Neuron (in vitro differentiated cells): ENCODE measurements at regions not wholly inside any gene's neighbourhood (a gene's known extent, or its start where the extent isn't known, plus 50 kb on each side); places are given as distances from the start of the nearest gene placed in this dataset.
"Not testable (repeated sequence)": the region's sequence is repeated elsewhere in the genome, so short reads cannot be mapped to it uniquely, and the experiment has no call there.

ENCODE experiments used
- H2AFZ ChIP-seq: one replicate; pipeline ENCODE4 v1.6.1; 2013; ENCODE audit warnings: low read depth, mild to moderate bottlenecking, inconsistent platforms, low read length, moderate library complexity
- H3K27me3 ChIP-seq: one replicate; pipeline ENCODE4 v1.6.1; 2013; ENCODE audit warnings: low read length; ENCODE audit not compliant: insufficient read depth
- H3K36me3 ChIP-seq: one replicate; pipeline ENCODE4 v1.6.1; 2013; ENCODE audit warnings: low read length; ENCODE audit not compliant: insufficient read depth
- H3K4me1 ChIP-seq: one replicate; pipeline ENCODE4 v1.6.1; 2013; ENCODE audit warnings: low read length; ENCODE audit not compliant: insufficient read depth
- H3K4me3 ChIP-seq: 2 replicates; pipeline ENCODE4 v1.5.1; 2013; ENCODE audit warnings: mild to moderate bottlenecking, low read length, moderate library complexity
- H3K9me3 ChIP-seq: one replicate; pipeline ENCODE4 v1.6.1; 2013; ENCODE audit warnings: low read length

GRCh38 chr17:68155692-68156091 lies 92.2 kb upstream of the AMZ2 start:
- H3K9me3 ChIP-seq = no peaks in the 10 kb centered on the region
- no peaks in the 10 kb centered on the region for H3K27me3 ChIP-seq
- H3K4me3 ChIP-seq = no peak overlapping the region
- H2AFZ ChIP-seq = no peak overlapping the region
- no peaks in the 10 kb centered on the region for H3K36me3 ChIP-seq
- H3K4me1 ChIP-seq = no peaks in the 10 kb centered on the region

GRCh38 chr17:68161644-68162428 lies 86.0 kb upstream of the AMZ2 start:
- no peaks in the 10 kb centered on the region for H3K4me1 ChIP-seq
- no peaks in the 10 kb centered on the region for H3K27me3 ChIP-seq
- no peaks in the 10 kb centered on the region for H3K36me3 ChIP-seq
- no peak overlapping the region for H2AFZ ChIP-seq
- H3K9me3 ChIP-seq = no peaks in the 10 kb centered on the region
- H3K4me3 ChIP-seq = no peak overlapping the region

- H3K36me3 ChIP-seq, H2AFZ ChIP-seq, H3K27me3 ChIP-seq, H3K9me3 ChIP-seq, H3K4me3 ChIP-seq, H3K4me1 ChIP-seq: not testable (repeated sequence)
Measured at GRCh38 chr17:68168273-68169164, 79.3 kb upstream of the AMZ2 start.

- not testable (repeated sequence) for H3K9me3 ChIP-seq, H2AFZ ChIP-seq, H3K27me3 ChIP-seq, H3K36me3 ChIP-seq, H3K4me1 ChIP-seq, H3K4me3 ChIP-seq
Measured at GRCh38 chr17:68169165-68169821, 78.5 kb upstream of the AMZ2 start.

- Histone ChIP-seq H3K4me1 (no peaks in the 10 kb centered on the region), H3K9me3 (peaks cover 1% of the 10 kb centered on the region), H3K27me3 (no peaks in the 10 kb centered on the region), H3K36me3 (no peaks in the 10 kb centered on the region), H2AFZ (no peak overlapping the region), H3K4me3 (no peak overlapping the region)
Measured at GRCh38 chr17:68169840-68170239, 78.0 kb upstream of the AMZ2 start.

GRCh38 chr17:68170246-68170645 lies 77.6 kb upstream of the AMZ2 start:
- H2AFZ ChIP-seq = no peak overlapping the region
- H3K9me3 ChIP-seq = peaks cover 1% of the 10 kb centered on the region
- H3K4me3 ChIP-seq = no peak overlapping the region
- no peaks in the 10 kb centered on the region for H3K27me3 ChIP-seq
- H3K36me3 ChIP-seq = no peaks in the 10 kb centered on the region
- no peaks in the 10 kb centered on the region for H3K4me1 ChIP-seq

- no peak overlapping the region for H2AFZ ChIP-seq
- peaks cover 1% of the 10 kb centered on the region for H3K9me3 ChIP-seq
- no peaks in the 10 kb centered on the region for H3K27me3 ChIP-seq
- H3K4me3 ChIP-seq = no peak overlapping the region
- no peaks in the 10 kb centered on the region for H3K36me3 ChIP-seq
- no peaks in the 10 kb centered on the region for H3K4me1 ChIP-seq
Measured at GRCh38 chr17:68172461-68172954, 75.3 kb upstream of the AMZ2 start.

GRCh38 chr17:68175416-68175815 lies 72.4 kb upstream of the AMZ2 start:
- no peak overlapping the region for H3K4me3 ChIP-seq
- H3K36me3 ChIP-seq = no peaks in the 10 kb centered on the region
- H3K27me3 ChIP-seq = no peaks in the 10 kb centered on the region
- H3K4me1 ChIP-seq = no peaks in the 10 kb centered on the region
- no peaks in the 10 kb centered on the region for H3K9me3 ChIP-seq
- no peak overlapping the region for H2AFZ ChIP-seq

GRCh38 chr17:68175905-68176304 lies 71.9 kb upstream of the AMZ2 start:
- Histone ChIP-seq H3K4me3 (no peak overlapping the region), H3K9me3 (no peaks in the 10 kb centered on the region), H3K27me3 (no peaks in the 10 kb centered on the region), H3K36me3 (no peaks in the 10 kb centered on the region), H2AFZ (no peak overlapping the region), H3K4me1 (no peaks in the 10 kb centered on the region)

- Histone ChIP-seq H3K9me3 (no peaks in the 10 kb centered on the region), H3K36me3 (no peaks in the 10 kb centered on the region), H3K4me3 (no peak overlapping the region), H3K4me1 (no peaks in the 10 kb centered on the region), H2AFZ (no peak overlapping the region), H3K27me3 (no peaks in the 10 kb centered on the region)
Measured at GRCh38 chr17:68176718-68177117, 71.1 kb upstream of the AMZ2 start.

GRCh38 chr17:68178831-68179230 lies 69.0 kb upstream of the AMZ2 start:
- Histone ChIP-seq H3K36me3 (no peaks in the 10 kb centered on the region), H2AFZ (no peak overlapping the region), H3K27me3 (no peaks in the 10 kb centered on the region), H3K4me3 (no peak overlapping the region), H3K9me3 (no peaks in the 10 kb centered on the region), H3K4me1 (no peaks in the 10 kb centered on the region)

- no peaks in the 10 kb centered on the region for H3K9me3 ChIP-seq
- no peaks in the 10 kb centered on the region for H3K36me3 ChIP-seq
- no peak overlapping the region for H2AFZ ChIP-seq
Measured at GRCh38 chr17:68179236-68179925, 68.5 kb upstream of the AMZ2 start.

More at GRCh38 chr17:68179236-68179925, 68.5 kb upstream of the AMZ2 start:
- peaks cover 4% of the 10 kb centered on the region for H3K4me1 ChIP-seq
- H3K4me3 ChIP-seq = no peak overlapping the region
- H3K27me3 ChIP-seq = no peaks in the 10 kb centered on the region
